HG03457 (cell line): ENCODE measurements at regions not wholly inside any gene's neighbourhood (a gene's known extent, or its start where the extent isn't known, plus 50 kb on each side); places are given as distances from the start of the nearest gene placed in this dataset.

Source experiments
- ATAC-seq: cut with Tn5 transposase; IDR thresholded peaks from one replicate; pipeline ENCODE4 v1.9.1; 2021; ENCODE audit warnings: moderate number of reproducible peaks; ENCODE audit not compliant: unreplicated experiment

DNA sequence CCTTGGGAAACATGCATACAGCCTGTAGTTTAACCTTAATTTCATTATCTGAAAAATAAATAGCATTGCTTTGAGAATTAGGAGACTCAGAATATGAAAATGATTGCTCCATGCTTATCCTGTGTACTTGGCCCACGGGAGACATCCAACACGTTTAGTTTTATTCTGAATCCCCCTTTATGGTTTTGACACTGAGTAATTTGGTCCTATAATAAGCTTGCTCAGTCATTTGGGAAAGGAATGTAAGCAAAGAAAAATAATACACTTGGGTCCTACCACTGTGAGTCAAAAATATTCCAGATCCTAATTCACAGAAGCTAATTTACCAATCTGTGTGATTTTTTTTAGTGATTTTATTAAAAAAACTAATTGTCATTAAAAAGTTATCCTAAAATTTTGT is 557.3 kb downstream of the USP25 start:
- ATAC-seq, result no peak

GRCh38 chr21:16291296-16291695 is 561.5 kb downstream of the USP25 start:
- ATAC-seq, result no peak

DNA sequence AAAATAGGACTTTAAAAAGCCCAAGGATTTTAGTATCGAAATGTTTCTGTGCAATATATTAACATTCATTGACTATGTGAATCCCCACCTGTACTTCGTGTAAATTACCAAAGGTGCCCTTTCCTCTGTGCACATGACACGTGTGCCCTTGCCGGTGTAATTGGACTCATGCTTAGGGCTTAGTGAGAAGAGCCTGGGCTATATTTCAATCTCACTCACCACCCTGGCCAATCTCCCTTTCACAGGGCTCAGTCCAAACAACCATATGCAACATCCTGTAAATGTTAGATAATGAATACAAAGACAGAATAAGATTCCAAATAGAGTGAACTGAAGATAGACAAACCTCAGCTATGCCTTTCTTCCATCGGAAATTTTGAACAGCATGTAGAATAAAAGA is 564.3 kb downstream of the USP25 start:
- ATAC-seq, result no peak

DNA sequence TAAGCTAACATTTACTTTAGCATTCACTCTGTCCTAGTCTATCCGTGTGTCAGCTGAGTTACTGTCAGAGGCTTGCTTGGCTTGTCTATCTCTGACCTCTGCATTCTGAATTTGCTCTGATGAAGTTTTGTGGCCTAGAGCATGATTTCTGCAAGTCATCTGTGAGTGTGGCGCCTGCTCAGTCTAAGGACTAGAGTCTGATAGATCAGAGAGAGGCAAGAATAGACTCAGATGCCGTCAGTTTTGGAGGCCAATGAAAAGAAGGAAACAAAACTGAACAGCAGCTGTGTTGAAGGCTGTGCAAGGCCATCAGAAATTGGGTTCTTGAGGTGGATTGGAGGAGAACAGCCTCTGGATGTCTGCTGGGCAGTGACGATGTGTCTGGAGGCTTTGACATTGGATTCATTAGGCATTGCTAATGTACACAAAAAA is 573.1 kb downstream of the USP25 start:
- no peak for ATAC-seq

GRCh38 chr21:16304174-16305095 is 574.7 kb downstream of the USP25 start:
- no peak for ATAC-seq

DNA sequence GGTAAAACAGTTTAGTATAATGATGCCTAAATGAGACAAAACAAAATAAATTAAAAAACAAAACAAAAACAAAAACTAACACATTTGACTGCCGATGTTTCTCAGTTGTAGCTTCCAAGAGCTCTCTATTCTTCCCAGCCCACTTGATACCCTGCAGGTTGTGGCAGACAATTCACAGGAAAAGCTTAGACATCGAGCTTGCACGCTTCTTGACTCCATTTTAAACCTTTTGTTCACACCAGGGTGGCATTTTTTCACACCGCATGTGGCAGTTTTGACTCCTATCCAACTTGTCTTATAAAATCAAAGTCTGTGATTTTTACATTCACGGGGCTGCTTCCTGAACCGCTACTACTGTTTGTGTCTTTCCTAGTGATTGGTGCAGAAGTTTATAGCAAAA is 575.9 kb downstream of the USP25 start:
- no peak for ATAC-seq

GRCh38 chr21:16307256-16307655 is 577.5 kb downstream of the USP25 start:
- no peak for ATAC-seq

DNA sequence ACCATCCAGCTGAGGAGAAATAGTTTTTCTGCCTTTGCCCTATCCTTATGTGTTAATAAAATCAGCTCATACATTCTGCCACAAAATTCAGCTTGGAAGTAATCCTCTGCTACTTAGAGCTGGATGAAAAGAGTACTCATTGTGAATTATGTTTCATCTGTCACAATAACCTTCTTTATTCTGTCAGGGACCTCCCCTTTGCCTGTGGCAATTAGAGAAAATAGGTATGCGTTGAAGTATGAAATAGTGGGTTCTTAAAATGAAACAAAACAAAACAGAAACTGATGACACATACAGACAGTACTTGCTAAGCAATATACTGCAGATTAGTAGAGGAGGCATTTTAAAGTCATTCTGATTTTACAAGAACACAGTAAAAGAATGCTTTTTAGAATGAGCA is 578.5 kb downstream of the USP25 start:
- ATAC-seq, result no peak

- no peak for ATAC-seq
Observed at GRCh38 chr21:16309250-16309971, 579.6 kb downstream of the USP25 start.

- no peak for ATAC-seq
Observed at GRCh38 chr21:16310176-16310575, 580.4 kb downstream of the USP25 start.

GRCh38 chr21:16311229-16311628 is 581.4 kb downstream of the USP25 start:
- no peak for ATAC-seq

DNA sequence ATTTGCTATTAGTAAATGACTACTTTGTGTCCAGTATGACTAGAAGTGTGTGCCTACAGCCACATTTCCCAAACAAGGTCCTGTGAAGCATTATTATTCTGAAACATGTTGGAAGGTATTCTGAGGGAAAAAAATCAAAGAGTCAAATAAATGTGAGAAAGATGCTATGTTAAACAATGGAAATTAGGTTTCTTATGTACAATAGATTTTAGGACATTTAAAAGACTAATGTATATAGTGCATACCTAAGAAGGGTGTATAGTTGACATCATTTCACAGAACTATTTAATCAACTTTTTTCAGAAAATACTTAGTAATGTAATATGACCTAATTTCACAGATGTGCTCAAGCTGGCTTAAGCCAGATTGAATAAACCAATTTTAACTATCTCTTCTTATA is 582.5 kb downstream of the USP25 start:
- ATAC-seq, result no peak

GRCh38 chr21:16315223-16315622 is 585.4 kb downstream of the USP25 start:
- no peak for ATAC-seq

DNA sequence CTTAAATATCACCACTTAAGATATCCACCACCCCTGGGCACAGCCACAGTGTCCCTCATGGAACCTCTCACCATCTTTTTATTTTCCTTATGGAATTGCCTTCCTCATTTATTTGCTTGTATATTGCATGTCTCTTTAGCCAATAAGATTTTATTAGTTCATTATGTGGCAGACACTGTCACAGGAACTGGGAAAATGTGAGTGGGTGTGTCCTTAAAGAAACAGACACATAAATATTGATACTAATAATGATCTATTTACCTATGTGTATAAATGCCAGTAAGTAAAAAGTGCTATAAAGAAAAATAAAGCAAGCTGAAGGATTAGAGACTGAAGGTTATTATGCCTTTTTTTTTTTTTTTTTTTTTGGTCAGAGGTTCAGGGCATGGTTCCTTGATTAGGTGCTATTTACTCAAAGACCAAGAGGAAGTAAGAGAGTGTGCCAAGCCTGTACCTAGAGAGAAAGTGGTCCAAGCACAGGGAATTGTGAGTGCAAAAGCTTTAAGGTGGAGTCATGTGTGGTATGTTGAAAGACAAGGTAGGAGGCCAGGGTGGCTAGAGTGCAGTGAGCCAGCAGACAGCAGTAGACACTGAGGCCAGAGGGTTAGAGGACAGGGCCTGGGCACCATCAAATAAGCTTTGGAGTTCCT is 589.0 kb downstream of the USP25 start:
- no peak for ATAC-seq

GRCh38 chr21:16320110-16320509 is 590.3 kb downstream of the USP25 start:
- ATAC-seq, result no peak

DNA sequence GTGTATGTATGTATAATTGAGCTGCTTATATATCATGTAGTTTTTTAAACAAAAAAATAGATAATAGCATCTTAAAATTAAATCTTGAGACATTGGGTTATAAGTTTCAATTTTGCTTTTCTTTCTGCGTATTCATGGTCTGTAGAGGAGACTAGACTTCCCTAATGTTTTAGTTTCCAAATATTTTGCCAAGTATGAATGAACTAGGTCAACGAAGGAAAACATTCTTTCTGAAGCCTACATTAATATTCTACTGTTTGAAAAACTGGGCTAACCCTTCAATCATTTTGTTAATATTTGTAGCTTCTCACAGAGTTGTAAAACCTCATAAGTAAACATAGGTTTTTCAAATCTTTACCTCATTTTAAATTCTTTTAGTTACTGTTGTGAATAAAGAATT is 592.7 kb downstream of the USP25 start:
- no peak for ATAC-seq

- no peak for ATAC-seq
Observed at GRCh38 chr21:16323596-16323995, 593.8 kb downstream of the USP25 start.

DNA sequence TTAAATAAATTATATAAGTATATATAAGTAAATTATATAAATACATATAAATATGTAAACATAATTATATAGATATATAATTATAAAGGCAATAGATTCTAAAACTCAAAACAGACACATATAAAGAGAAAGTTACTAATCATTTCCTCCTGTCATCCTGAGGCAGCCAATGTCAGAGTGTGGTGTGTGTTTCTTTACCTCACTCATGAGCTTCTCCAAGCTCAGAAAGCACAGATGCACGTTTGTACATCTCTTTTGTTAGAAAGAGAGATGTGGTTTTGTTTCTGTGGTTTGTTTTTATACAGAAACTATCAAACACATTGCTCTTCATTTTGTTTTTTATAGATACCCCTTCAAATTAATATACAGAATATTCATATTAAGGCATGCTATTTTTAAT is 594.8 kb downstream of the USP25 start:
- no peak for ATAC-seq

GRCh38 chr21:16330082-16330907 is 600.5 kb downstream of the USP25 start:
- ATAC-seq, result peak; percentile 92

DNA sequence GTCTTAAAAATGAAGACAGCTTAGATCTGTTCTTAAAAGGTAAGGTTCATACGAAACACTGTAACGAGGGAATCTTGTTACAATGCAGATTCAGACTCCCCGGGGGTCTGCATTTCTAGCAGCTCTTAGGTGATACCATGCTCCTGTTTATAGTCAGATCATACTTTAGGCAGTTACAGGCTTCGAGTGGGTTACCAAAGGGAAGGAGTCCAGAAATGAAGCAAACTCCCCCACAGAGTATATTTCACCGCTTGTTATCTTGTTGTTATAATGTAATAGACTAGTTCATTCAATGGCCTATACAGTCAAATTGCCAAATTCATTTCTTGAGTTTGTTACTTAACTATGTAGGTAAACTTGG is 601.1 kb downstream of the USP25 start:
- no peak for ATAC-seq

DNA sequence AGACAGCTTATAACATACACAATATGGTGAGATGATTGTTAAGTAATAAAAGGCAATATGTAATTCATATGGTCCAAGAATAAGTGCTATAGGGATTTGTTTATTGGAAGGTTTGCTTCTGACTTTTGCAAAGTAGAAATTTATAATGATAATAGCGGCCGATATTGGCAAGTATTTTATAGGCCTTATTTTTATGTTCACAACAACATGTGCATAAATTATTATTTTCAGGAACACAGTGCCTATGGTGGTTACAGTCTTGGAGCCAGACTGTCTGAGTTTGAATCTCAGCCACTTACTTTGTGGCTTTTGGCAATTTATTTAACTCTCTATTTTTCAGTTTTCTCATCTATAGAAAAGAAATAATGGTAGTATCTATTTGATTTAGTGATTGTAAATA is 607.5 kb downstream of the USP25 start:
- no peak for ATAC-seq
